SK-N-SH treated with all-trans-retinoic acid at 6 μM for 48 hours (cell line): ENCODE measurements at regions not wholly inside any gene's neighbourhood (a gene's known extent, or its start where the extent isn't known, plus 50 kb on each side); places are given as distances from the start of the nearest gene placed in this dataset.

Source experiments
- ATAC-seq: fragments of 200-7000 bp; cut with Tn5 transposase; 3 replicates; pipeline ENCODE4 v1.9.1; 2020; ENCODE audit warnings: mild to moderate bottlenecking, moderate library complexity
- ARNTL ChIP-seq: fragments of 450-650 bp; formaldehyde crosslinking; IDR thresholded peaks from 2 replicates; pipeline ENCODE4 v1.5.0; 2020; ENCODE audit warnings: low read depth, mild to moderate bottlenecking, moderate library complexity, borderline replicate concordance
- BACH2 ChIP-seq: fragments of 250-450 bp; sonication (Bioruptor Pico); IDR thresholded peaks from 2 replicates; pipeline ENCODE4 v1.9.0; 2021; ENCODE audit warnings: mild to moderate bottlenecking, borderline replicate concordance
- ESRRG ChIP-seq: fragments of 250-450 bp; sonication (Bioruptor Pico); IDR thresholded peaks from 2 replicates; pipeline ENCODE4 v1.6.1; 2021; ENCODE audit warnings: mild to moderate bottlenecking
- GLIS3 ChIP-seq: fragments of 250-450 bp; sonication (Bioruptor Pico); IDR thresholded peaks from 2 replicates; pipeline ENCODE4 v1.5.0; 2020; ENCODE audit warnings: mild to moderate bottlenecking, moderate library complexity
- ISL1 ChIP-seq: fragments of 250-450 bp; sonication (Bioruptor Pico); IDR thresholded peaks from 2 replicates; pipeline ENCODE4 v2.1.2; 2022; ENCODE audit warnings: mild to moderate bottlenecking, moderate library complexity
- OSR1 ChIP-seq: fragments of 250-450 bp; sonication (Bioruptor Pico); IDR thresholded peaks from 2 replicates; pipeline ENCODE4 v1.8.0; 2022; ENCODE audit warnings: moderate library complexity, mild to moderate bottlenecking, inconsistent platforms
- PATZ1 ChIP-seq: fragments of 250-450 bp; sonication (Bioruptor Pico); IDR thresholded peaks from 2 replicates; pipeline ENCODE4 v1.8.0; 2020; ENCODE audit warnings: mild to moderate bottlenecking, moderate library complexity, borderline replicate concordance
- PPARA ChIP-seq: fragments of 250-450 bp; sonication (Bioruptor Pico); IDR thresholded peaks from 2 replicates; pipeline ENCODE4 v1.5.0; 2020; ENCODE audit warnings: mild to moderate bottlenecking, borderline replicate concordance
- RARB ChIP-seq: fragments of 250-450 bp; sonication (Bioruptor Pico); IDR thresholded peaks from 2 replicates; pipeline ENCODE4 v1.8.0; 2021; ENCODE audit warnings: mild to moderate bottlenecking, moderate library complexity
- SNAI2 ChIP-seq: fragments of 250-450 bp; sonication (Bioruptor Pico); IDR thresholded peaks from 2 replicates; pipeline ENCODE4 v1.5.0; 2020; ENCODE audit warnings: mild to moderate bottlenecking, moderate library complexity
- TCF4 ChIP-seq: fragments of 250-450 bp; sonication (Bioruptor Pico); IDR thresholded peaks from 2 replicates; pipeline ENCODE4 v1.8.0; 2021; ENCODE audit warnings: mild to moderate bottlenecking, moderate library complexity, borderline replicate concordance
- TOX ChIP-seq: fragments of 250-450 bp; sonication (Bioruptor Pico); IDR thresholded peaks from 2 replicates; pipeline ENCODE4 v1.8.0; 2021; ENCODE audit warnings: mild to moderate bottlenecking, moderate library complexity, borderline replicate concordance
- TSHZ2 ChIP-seq: fragments of 250-450 bp; sonication (Bioruptor Pico); IDR thresholded peaks from 2 replicates; pipeline ENCODE4 v1.5.0; 2020; ENCODE audit warnings: mild to moderate bottlenecking, moderate library complexity
- ZFP3 ChIP-seq: fragments of 250-450 bp; sonication (Bioruptor Pico); IDR thresholded peaks from 2 replicates; pipeline ENCODE4 v1.5.0; 2020; ENCODE audit warnings: mild to moderate bottlenecking, moderate library complexity
- ZNF565 ChIP-seq: fragments of 450-650 bp; formaldehyde crosslinking; conservative IDR thresholded peaks from 2 replicates; pipeline ENCODE4 v1.5.0; 2020; ENCODE audit warnings: low read depth, mild to moderate bottlenecking, moderate library complexity
- ZNF70 ChIP-seq: fragments of 450-650 bp; formaldehyde crosslinking; IDR thresholded peaks from 2 replicates; pipeline ENCODE4 v1.5.0; 2020; ENCODE audit warnings: mild to moderate bottlenecking, moderate library complexity
- ZNF8 ChIP-seq: fragments of 450-650 bp; formaldehyde crosslinking; IDR thresholded peaks from 2 replicates; pipeline ENCODE4 v1.5.0; 2020; ENCODE audit warnings: mild to moderate bottlenecking, moderate library complexity
- TF ChIP-seq, protein P1 (sequence below): fragments of 250-450 bp; sonication (Bioruptor Pico); IDR thresholded peaks from 2 replicates; pipeline ENCODE4 v1.8.0; 2021; ENCODE audit warnings: low read depth, mild to moderate bottlenecking, moderate library complexity, borderline replicate concordance
- TF ChIP-seq, protein P2 (sequence below): fragments of 250-450 bp; sonication (Bioruptor Pico); IDR thresholded peaks from 2 replicates; pipeline ENCODE4 v1.5.1; 2021; ENCODE audit warnings: mild to moderate bottlenecking, moderate library complexity
- TF ChIP-seq, protein P3 (sequence below): fragments of 250-450 bp; sonication (Bioruptor Pico); IDR thresholded peaks from 2 replicates; pipeline ENCODE4 v1.5.1; 2020; ENCODE audit warnings: low read depth, mild to moderate bottlenecking, moderate library complexity

- TF ChIP-seq, protein P1, sequence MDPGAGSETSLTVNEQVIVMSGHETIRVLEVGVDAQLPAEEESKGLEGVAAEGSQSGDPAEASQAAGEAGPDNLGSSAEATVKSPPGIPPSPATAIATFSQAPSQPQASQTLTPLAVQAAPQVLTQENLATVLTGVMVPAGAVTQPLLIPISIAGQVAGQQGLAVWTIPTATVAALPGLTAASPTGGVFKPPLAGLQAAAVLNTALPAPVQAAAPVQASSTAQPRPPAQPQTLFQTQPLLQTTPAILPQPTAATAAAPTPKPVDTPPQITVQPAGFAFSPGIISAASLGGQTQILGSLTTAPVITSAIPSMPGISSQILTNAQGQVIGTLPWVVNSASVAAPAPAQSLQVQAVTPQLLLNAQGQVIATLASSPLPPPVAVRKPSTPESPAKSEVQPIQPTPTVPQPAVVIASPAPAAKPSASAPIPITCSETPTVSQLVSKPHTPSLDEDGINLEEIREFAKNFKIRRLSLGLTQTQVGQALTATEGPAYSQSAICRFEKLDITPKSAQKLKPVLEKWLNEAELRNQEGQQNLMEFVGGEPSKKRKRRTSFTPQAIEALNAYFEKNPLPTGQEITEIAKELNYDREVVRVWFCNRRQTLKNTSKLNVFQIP (CRISPR knock-in tag): no peak
- TF ChIP-seq RARB (no peak), ISL1 (CRISPR knock-in tag) (no peak), ARNTL (no peak)
- TF ChIP-seq, protein P2, sequence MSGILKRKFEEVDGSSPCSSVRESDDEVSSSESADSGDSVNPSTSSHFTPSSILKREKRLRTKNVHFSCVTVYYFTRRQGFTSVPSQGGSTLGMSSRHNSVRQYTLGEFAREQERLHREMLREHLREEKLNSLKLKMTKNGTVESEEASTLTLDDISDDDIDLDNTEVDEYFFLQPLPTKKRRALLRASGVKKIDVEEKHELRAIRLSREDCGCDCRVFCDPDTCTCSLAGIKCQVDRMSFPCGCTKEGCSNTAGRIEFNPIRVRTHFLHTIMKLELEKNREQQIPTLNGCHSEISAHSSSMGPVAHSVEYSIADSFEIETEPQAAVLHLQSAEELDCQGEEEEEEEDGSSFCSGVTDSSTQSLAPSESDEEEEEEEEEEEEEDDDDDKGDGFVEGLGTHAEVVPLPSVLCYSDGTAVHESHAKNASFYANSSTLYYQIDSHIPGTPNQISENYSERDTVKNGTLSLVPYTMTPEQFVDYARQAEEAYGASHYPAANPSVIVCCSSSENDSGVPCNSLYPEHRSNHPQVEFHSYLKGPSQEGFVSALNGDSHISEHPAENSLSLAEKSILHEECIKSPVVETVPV: no peak
- TF ChIP-seq, all 23 proteins: peak for 0
Observed at GRCh38 chr11:15768321-15768720, 588.0 kb downstream of the SOX6 start (continued).

DNA sequence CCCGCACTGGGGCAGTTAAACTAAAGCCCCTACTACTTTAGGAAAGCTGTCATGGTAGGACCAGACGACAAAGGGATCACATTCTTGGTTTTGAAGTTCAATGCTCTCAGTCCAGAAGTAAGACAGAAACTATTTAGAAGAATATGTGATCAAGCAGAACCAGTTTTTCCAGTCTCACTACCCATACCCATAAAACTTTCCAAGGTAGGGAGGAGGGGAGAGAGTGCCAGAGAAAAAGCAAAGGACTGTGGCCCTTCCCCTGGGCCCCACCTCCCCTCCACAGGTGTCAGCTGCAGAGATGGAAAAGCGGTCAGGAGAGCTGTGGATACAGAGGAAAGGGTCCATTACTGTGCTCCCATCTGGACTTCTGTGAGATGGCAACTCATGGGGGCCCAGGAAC is 587.1 kb downstream of the SOX6 start:
- ATAC-seq: no peak
- TF ChIP-seq ZNF8: no peak
- no peak for TF ChIP-seq ISL1 (CRISPR knock-in tag)
- TF ChIP-seq TSHZ2 (CRISPR knock-in tag): no peak
- no peak for TF ChIP-seq GLIS3 (CRISPR knock-in tag)
- TF ChIP-seq ESRRG (CRISPR knock-in tag): no peak
- no peak for TF ChIP-seq BACH2 (CRISPR knock-in tag)
- TF ChIP-seq PATZ1 (CRISPR knock-in tag): no peak
- no peak for TF ChIP-seq ZFP3 (CRISPR knock-in tag)
- TF ChIP-seq, protein P1 (CRISPR knock-in tag): no peak
- TF ChIP-seq ZNF70: no peak
- no peak for TF ChIP-seq PPARA (CRISPR knock-in tag)
- TF ChIP-seq OSR1 (CRISPR knock-in tag): no peak
- no peak for TF ChIP-seq TCF4 (CRISPR knock-in tag)
- TF ChIP-seq TOX (CRISPR knock-in tag): no peak

- TF ChIP-seq ZNF8 (no peak), ZFP3 (CRISPR knock-in tag) (no peak), SNAI2 (CRISPR knock-in tag) (no peak), ESRRG (CRISPR knock-in tag) (no peak), ZNF565 (no peak), PATZ1 (CRISPR knock-in tag) (no peak), ZNF70 (no peak), OSR1 (CRISPR knock-in tag) (no peak), RARB (no peak), PPARA (CRISPR knock-in tag) (no peak), TCF4 (CRISPR knock-in tag) (no peak), GLIS3 (CRISPR knock-in tag) (no peak)
- TF ChIP-seq, protein P2: no peak
- TF ChIP-seq, protein P3, sequence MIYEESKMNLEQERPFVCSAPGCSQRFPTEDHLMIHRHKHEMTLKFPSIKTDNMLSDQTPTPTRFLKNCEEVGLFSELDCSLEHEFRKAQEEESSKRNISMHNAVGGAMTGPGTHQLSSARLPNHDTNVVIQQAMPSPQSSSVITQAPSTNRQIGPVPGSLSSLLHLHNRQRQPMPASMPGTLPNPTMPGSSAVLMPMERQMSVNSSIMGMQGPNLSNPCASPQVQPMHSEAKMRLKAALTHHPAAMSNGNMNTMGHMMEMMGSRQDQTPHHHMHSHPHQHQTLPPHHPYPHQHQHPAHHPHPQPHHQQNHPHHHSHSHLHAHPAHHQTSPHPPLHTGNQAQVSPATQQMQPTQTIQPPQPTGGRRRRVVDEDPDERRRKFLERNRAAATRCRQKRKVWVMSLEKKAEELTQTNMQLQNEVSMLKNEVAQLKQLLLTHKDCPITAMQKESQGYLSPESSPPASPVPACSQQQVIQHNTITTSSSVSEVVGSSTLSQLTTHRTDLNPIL: no peak
- no peak for ATAC-seq
Observed at GRCh38 chr11:15770798-15771414, 585.4 kb downstream of the SOX6 start.
